HG03432 (cell line): ENCODE measurements at regions not wholly inside any gene's neighbourhood (a gene's known extent, or its start where the extent isn't known, plus 50 kb on each side); places are given as distances from the start of the nearest gene placed in this dataset.
"Not testable (repeated sequence)": the region's sequence is repeated elsewhere in the genome, so short reads cannot be mapped to it uniquely, and the experiment has no call there.

Source experiments
- ATAC-seq: cut with Tn5 transposase; IDR thresholded peaks from one replicate; pipeline ENCODE4 v1.9.1; 2021; ENCODE audit warnings: mild to moderate bottlenecking, moderate library complexity; ENCODE audit not compliant: unreplicated experiment

DNA sequence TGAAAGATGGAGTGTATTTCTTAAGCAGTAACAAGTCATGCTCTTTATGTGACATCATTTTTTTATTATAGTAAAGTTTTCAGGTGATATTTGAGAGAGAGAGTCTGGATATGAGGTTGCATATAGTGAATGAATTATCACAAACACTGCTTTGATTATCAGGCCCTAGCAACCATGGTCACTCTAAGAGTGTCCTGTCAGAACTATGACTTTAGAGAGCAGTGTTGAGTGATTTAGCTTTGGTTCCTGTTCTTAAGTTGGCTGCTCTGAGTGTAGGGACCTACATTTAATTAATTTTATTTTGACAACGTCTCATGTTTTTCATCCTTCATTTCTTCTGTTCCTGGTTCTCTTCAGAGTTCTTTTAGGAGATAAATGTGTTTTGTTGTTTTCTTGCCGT, 275.5 kb downstream of the KCNJ3 start:
- peak; percentile 67 for ATAC-seq

DNA sequence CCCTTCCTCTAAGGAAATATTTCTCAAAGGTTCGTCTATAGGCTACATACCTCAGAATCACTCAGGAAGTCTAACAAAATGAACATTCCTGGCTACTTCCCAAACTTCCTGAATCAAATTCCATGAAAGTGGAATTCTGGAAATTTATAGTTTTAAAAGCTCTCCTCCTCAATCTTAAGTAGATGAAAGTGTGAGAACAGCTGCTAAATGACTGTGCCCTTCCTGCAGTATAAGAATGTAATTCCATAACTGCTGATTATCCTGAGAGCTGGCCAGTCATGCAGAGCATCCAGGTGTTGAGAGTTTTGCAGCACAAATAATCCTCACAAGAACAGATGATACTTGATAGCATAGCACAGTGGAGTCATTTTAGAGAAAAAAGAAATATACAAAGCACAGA, 265.0 kb downstream of the KCNJ3 start:
- no peak for ATAC-seq

DNA sequence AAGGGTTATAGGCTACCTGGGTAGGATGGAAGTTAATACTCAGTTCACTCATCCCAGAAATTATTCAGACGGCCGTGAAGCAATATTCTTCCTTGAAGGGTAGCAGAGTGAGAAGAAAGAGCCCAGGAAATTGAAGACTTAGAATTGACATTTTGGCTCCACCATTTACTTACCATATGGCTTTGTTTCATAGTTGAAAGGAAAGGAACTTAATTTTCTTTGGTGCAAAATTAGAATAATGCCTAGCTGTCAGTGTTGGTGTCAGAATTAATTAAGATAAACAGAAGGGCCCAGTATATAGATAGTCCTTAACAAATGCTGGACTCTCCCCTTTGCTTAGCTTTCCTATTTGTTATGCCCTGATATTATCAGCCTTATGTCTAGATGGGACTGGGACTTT, 263.2 kb downstream of the KCNJ3 start:
- ATAC-seq, result no peak

GRCh38 chr2:154960802-154961583, 262.5 kb downstream of the KCNJ3 start:
- peak; percentile 87 for ATAC-seq

DNA sequence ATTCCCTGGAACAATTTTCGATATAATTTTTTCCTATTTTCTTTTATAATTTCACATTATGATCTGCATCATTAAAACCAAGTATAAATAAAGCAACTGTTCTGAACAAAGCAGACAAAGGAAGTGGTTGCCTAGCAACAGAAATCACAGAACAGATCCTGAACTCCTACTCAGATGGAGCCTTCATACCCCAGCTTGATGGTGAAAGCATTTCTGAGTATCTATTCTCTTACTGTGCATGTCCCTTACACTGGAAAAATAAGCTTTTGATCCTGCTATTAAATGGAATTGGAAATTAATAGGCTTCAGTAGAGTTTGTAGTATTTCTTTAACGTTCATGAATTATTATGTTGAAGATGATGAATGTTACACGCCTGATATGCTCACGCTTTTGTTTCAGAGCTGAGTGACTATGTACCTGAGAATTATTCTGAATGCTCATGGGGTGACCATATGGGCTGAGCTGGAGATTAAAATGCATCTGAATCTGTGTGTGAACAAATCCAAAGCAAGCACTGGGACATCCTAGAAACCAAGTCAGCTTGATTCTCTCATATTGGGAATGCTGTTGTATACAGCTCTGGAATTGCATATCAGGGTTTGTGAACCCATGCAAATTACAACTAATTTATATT, 254.0 kb downstream of the KCNJ3 start:
- peak; percentile 59 for ATAC-seq

DNA sequence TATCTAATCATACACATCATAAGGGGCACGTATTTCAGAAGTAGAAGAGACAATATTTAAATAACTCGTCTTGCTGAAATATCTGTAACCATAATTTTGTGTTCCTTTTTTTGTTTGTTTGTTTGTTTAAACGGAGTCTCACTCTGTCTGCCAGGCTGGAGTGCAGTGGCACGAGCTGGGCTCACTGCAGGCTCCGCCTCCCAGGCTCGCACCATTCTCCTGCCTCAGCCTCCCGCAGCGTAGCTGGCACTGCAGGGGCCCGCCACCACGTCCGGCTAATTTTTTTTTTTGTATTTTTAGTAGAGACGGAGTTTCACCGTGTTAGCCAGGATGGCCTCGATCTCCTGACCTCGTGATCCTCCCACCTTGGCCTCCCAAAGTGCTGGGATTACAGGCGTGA, 248.9 kb downstream of the KCNJ3 start:
- not testable (repeated sequence) for ATAC-seq

DNA sequence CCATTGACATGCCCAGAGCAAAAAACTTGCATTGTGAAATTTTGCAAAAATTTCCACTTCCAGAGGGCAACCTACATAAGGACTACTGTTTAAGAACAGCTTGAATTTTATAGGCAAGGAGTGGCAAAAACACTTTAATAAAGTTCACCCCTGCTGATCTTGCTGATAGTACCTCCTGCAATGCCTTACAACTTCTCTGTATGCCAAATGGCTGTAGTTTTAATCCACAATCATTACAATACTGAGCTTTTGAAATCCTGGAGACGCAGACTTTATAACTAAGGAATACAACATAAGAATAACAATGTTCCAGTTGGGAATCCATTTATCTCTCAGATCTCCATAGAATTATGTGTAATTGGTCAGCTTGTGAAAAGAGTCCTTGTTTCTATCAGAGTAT, 247.5 kb downstream of the KCNJ3 start:
- ATAC-seq, result no peak

- ATAC-seq, result no peak
Observed at GRCh38 chr2:154941379-154941778, 242.9 kb downstream of the KCNJ3 start.

DNA sequence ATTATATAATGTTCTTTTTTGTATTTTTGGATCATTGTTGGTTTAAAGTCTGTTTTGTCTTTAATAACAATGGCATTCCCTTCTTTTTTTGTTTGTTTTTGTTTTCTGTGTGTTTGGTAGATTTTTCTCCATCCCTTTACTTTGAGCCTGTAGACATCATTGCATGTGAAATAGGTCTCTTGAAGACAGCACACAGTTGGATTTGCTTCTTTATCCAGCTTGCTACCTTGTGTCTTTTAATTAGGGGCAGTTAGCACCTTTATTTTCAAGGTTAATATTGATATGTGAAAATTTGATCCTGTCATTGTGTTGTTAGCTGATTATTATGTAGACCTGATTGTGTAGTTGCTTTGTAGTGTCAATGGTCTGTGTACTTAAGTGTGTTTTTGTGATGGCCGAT, 235.7 kb downstream of the KCNJ3 start:
- no peak for ATAC-seq

GRCh38 chr2:154924531-154924930, 226.0 kb downstream of the KCNJ3 start:
- no peak for ATAC-seq

- ATAC-seq, result no peak
Observed at GRCh38 chr2:154914561-154914960, 216.1 kb downstream of the KCNJ3 start.

GRCh38 chr2:154912215-154912614, 213.7 kb downstream of the KCNJ3 start:
- no peak for ATAC-seq

GRCh38 chr2:154911729-154912128, 213.2 kb downstream of the KCNJ3 start:
- ATAC-seq, result no peak

GRCh38 chr2:154910701-154911100, 212.2 kb downstream of the KCNJ3 start:
- no peak for ATAC-seq

DNA sequence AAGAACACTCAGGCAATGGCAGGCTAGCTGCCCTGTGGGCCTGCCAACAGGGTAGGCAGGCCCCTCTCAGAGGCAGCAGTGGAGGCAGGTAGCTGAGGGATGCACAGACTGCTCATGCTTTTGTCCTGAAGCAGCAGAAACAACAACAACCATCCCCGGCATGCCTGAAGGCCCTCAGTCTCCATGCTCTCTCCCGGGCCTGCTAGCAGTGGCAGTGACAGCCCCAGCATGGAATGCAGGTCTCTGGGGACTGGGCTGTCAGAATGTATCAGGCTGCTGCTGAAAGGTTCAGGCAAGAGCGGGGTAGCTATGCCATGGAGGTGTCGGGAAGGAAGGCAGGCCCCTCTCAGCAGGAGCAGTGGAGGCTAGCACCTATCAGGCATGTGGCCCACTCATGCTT, 209.8 kb downstream of the KCNJ3 start:
- ATAC-seq, result no peak
